OCI-LY7 (cell line): ENCODE measurements at regions not wholly inside any gene's neighbourhood (a gene's known extent, or its start where the extent isn't known, plus 50 kb on each side); places are given as distances from the start of the nearest gene placed in this dataset.

Source experiments
- BruUV-seq: library from RNA; stranded (reverse); fragments of 400-500 nt; replicated peaks from 2 replicates; lab custom pipeline; 2021; lab: Mats Ljungman, UMichigan
- CTCF ChIA-PET: fragments of 300-600 bp; sonication (Branson Sonifier 250); formaldehyde crosslinking; loops from one replicate; lab custom pipeline; 2022; ENCODE audit warnings: antibody characterized with exemption; ENCODE audit not compliant: unreplicated experiment; lab: Charles Lee
- POLR2A ChIA-PET: fragments of 300-600 bp; sonication (Branson Sonifier 250); formaldehyde crosslinking; loops from one replicate; lab custom pipeline; 2022; ENCODE audit warnings: antibody characterized with exemption; lab: Charles Lee
- DNase-seq: peaks from one replicate; pipeline ENCODE4 v3.0.0-alpha.2; 2015; ENCODE audit warnings: low spot score
- H2AFZ ChIP-seq: fragments of 200-600 bp; sonication (generic), shearing (Covaris generic); 2 replicates; pipeline ENCODE4 v1.6.1; 2014; ENCODE audit warnings: mild to moderate bottlenecking, antibody characterized with exemption, low read length, moderate library complexity
- H3K27ac ChIP-seq: fragments of 200-600 bp; sonication (generic); 2 replicates; pipeline ENCODE4 v1.5.1; 2014; ENCODE audit warnings: mixed run types, low read depth, mild to moderate bottlenecking, moderate library complexity, low read length, inconsistent platforms; ENCODE audit not compliant: poor library complexity, severe bottlenecking
- H3K36me3 ChIP-seq: fragments of 200-600 bp; sonication (generic); 2 replicates; pipeline ENCODE4 v1.6.1; 2014; ENCODE audit warnings: mild to moderate bottlenecking, antibody characterized with exemption, low read length, moderate library complexity, mixed read lengths; ENCODE audit not compliant: insufficient read depth
- H3K4me1 ChIP-seq: fragments of 200-600 bp; sonication (generic); 2 replicates; pipeline ENCODE4 v1.5.1; 2014; ENCODE audit warnings: mild to moderate bottlenecking, low read length; ENCODE audit not compliant: insufficient read depth, poor library complexity, severe bottlenecking
- H3K4me2 ChIP-seq: fragments of 200-600 bp; sonication (generic); 2 replicates; pipeline ENCODE4 v1.6.1; 2014; ENCODE audit warnings: mild to moderate bottlenecking, low read length
- H3K4me3 ChIP-seq: fragments of 200-600 bp; sonication (generic); 2 replicates; pipeline ENCODE4 v1.5.1; 2014; ENCODE audit warnings: mild to moderate bottlenecking, low read depth, low read length; ENCODE audit not compliant: poor library complexity, severe bottlenecking
- H3K79me2 ChIP-seq: fragments of 200-600 bp; sonication (generic); 2 replicates; pipeline ENCODE4 v1.6.1; 2016; ENCODE audit warnings: low read depth, mild to moderate bottlenecking, low read length, moderate library complexity, mixed read lengths; ENCODE audit not compliant: insufficient read depth
- H3K9me2 ChIP-seq: fragments of 200-600 bp; sonication (generic); 2 replicates; pipeline ENCODE4 v1.6.1; 2016; ENCODE audit warnings: mild to moderate bottlenecking, low read length, mixed read lengths; ENCODE audit not compliant: insufficient read depth
- H3K9me3 ChIP-seq: fragments of 200-600 bp; sonication (generic); 2 replicates; pipeline ENCODE4 v1.6.1; 2014; ENCODE audit warnings: mild to moderate bottlenecking, mixed run types, low read length, mixed read lengths
- H4K20me1 ChIP-seq: fragments of 200-600 bp; sonication (generic); 2 replicates; pipeline ENCODE4 v1.6.1; 2014; ENCODE audit warnings: mild to moderate bottlenecking, antibody characterized with exemption, low read length, moderate library complexity, mixed read lengths; ENCODE audit not compliant: insufficient read depth
- EZH2phosphoT487 ChIP-seq: fragments of 200-600 bp; sonication (generic); IDR thresholded peaks from 2 replicates; pipeline ENCODE4 v1.6.1; 2018; ENCODE audit warnings: low read depth, borderline replicate concordance, mild to moderate bottlenecking, mixed run types, antibody characterized with exemption, low read length, moderate library complexity, mixed read lengths
- intact Hi-C: fragments of 100-400 bp; cut with micrococcal nuclease; formaldehyde crosslinking; loops from one replicate; pipeline ENCODE4 v1.10.0; 2022; ENCODE audit not compliant: unreplicated experiment
- TF ChIP-seq, protein P1 (sequence below): fragments of 200-600 bp; sonication (generic); conservative IDR thresholded peaks from 2 replicates; pipeline ENCODE4 v1.5.1; 2014; ENCODE audit warnings: mild to moderate bottlenecking, antibody characterized with exemption, low read length, moderate library complexity, mixed read lengths

- H3K9me2 ChIP-seq = no peaks in the 10 kb centered on the region
- H3K36me3 ChIP-seq = no peaks in the 10 kb centered on the region
- no peak for DNase-seq
- H3K4me3 ChIP-seq = no peak overlapping the region
- no peak overlapping the region for H3K4me2 ChIP-seq
- no peaks in the 10 kb centered on the region for H4K20me1 ChIP-seq
- H3K27ac ChIP-seq = no peak overlapping the region
- no peaks in the 10 kb centered on the region for H3K79me2 ChIP-seq
- intact Hi-C loops = no loop called here
- BruUV-seq = no TSS peak
- TF ChIP-seq, protein P1, sequence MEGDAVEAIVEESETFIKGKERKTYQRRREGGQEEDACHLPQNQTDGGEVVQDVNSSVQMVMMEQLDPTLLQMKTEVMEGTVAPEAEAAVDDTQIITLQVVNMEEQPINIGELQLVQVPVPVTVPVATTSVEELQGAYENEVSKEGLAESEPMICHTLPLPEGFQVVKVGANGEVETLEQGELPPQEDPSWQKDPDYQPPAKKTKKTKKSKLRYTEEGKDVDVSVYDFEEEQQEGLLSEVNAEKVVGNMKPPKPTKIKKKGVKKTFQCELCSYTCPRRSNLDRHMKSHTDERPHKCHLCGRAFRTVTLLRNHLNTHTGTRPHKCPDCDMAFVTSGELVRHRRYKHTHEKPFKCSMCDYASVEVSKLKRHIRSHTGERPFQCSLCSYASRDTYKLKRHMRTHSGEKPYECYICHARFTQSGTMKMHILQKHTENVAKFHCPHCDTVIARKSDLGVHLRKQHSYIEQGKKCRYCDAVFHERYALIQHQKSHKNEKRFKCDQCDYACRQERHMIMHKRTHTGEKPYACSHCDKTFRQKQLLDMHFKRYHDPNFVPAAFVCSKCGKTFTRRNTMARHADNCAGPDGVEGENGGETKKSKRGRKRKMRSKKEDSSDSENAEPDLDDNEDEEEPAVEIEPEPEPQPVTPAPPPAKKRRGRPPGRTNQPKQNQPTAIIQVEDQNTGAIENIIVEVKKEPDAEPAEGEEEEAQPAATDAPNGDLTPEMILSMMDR = no peak
- no peak for TF ChIP-seq EZH2phosphoT487
- H3K9me3 ChIP-seq = no peaks in the 10 kb centered on the region
- no peak overlapping the region for H2AFZ ChIP-seq
- ChIA-PET CTCF (no interaction called here), POLR2A (interaction anchor here (0.6 kb wide), 1 partner anchor 31 kb away, joined by 3 read pairs; no protein-coding TSS in a partner anchor)
- no peaks in the 10 kb centered on the region for H3K4me1 ChIP-seq
Measured at GRCh38 chr10:36342781-36343180, 700.7 kb upstream of the FZD8 start.

DNA sequence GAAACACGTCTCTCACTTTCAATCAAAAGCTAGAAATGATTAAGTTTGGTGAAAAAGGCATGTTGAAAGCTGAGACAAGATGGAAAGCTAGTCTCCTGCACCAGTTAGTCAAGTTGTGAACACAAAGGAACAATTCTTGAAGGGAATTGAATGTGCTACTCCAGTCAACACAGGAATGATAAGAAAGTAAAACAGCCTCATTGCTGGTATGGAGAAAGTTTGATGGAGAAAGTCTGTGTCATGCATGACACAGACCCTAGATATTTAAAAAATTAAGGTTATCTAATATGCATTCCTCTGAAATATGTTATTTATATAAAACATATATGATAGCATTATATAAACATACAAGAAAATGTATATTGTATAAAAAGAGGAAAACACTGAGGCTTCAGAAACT, 699.4 kb upstream of the FZD8 start:
- no peaks in the 10 kb centered on the region for H3K9me3 ChIP-seq
- H3K27ac ChIP-seq = no peak overlapping the region
- intact Hi-C loops = no loop called here
- H3K4me1 ChIP-seq = no peaks in the 10 kb centered on the region
- no peak for DNase-seq
- H3K9me2 ChIP-seq = no peaks in the 10 kb centered on the region
- ChIA-PET CTCF (no interaction called here), POLR2A (no interaction called here)
- no peaks in the 10 kb centered on the region for H3K36me3 ChIP-seq
- no peak overlapping the region for H3K4me2 ChIP-seq
- no peaks in the 10 kb centered on the region for H3K79me2 ChIP-seq
- no TSS peak for BruUV-seq
- TF ChIP-seq, protein P1 = no peak
- TF ChIP-seq EZH2phosphoT487 = no peak
- no peak overlapping the region for H3K4me3 ChIP-seq
- no peak overlapping the region for H2AFZ ChIP-seq
- no peaks in the 10 kb centered on the region for H4K20me1 ChIP-seq

DNA sequence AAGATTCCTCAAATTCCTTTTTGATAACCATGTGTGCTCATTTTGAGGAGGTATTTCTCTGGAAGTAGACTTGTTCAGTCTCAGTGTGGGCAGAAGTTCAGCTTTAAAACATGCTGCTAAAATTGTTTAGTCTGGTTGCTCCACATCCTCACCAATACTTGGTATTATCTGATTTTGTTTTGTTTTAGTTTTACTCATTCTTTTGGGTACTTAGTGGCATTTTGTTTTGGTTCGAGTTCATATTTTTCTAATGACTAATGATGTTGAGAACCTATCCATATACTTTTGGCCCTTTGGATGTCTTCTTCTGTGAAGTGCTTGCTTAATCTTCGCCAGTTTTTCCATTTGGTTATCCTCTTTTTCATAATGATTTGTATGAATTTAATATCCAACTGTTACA, 694.2 kb upstream of the FZD8 start:
- Histone ChIP-seq H3K27ac (no peak overlapping the region), H3K4me3 (no peak overlapping the region), H4K20me1 (no peaks in the 10 kb centered on the region), H3K4me2 (no peak overlapping the region), H3K79me2 (no peaks in the 10 kb centered on the region), H3K36me3 (no peaks in the 10 kb centered on the region), H2AFZ (no peak overlapping the region), H3K9me3 (no peaks in the 10 kb centered on the region), H3K9me2 (no peaks in the 10 kb centered on the region), H3K4me1 (no peaks in the 10 kb centered on the region)
- DNase-seq = no peak
- TF ChIP-seq EZH2phosphoT487 = no peak
- TF ChIP-seq, protein P1 = no peak
- ChIA-PET POLR2A (no interaction called here), CTCF (no interaction called here)
- BruUV-seq = no TSS peak
- intact Hi-C loops = no loop called here
